Stimulated activated naive CD8-positive, alpha-beta T cell treated with anti-CD3 and anti-CD28 coated beads, Interleukin-15, Interleukin-2, amounts not matched to agents 100 ng/mL and 50 ng/mL, for 24 hours (primary cell): ENCODE measurements at regions not wholly inside any gene's neighbourhood (a gene's known extent, or its start where the extent isn't known, plus 50 kb on each side); places are given as distances from the start of the nearest gene placed in this dataset.

ENCODE experiments used
- H3K27ac Mint-ChIP-seq: one replicate; pipeline ENCODE4 v1.8.0; 2021; ENCODE audit warnings: mild to moderate bottlenecking, mixed read lengths
- H3K27me3 Mint-ChIP-seq: one replicate; pipeline ENCODE4 v1.8.0; 2021; ENCODE audit warnings: mixed read lengths
- H3K36me3 Mint-ChIP-seq: one replicate; pipeline ENCODE4 v1.8.0; 2021; ENCODE audit warnings: low read depth, mixed read lengths
- H3K4me1 Mint-ChIP-seq: one replicate; pipeline ENCODE4 v1.8.0; 2021; ENCODE audit warnings: low read depth, mixed read lengths
- H3K4me3 Mint-ChIP-seq: one replicate; pipeline ENCODE4 v1.8.0; 2021; ENCODE audit warnings: mild to moderate bottlenecking, mixed read lengths
- H3K9me3 Mint-ChIP-seq: one replicate; pipeline ENCODE4 v1.8.0; 2021; ENCODE audit warnings: mixed read lengths

DNA sequence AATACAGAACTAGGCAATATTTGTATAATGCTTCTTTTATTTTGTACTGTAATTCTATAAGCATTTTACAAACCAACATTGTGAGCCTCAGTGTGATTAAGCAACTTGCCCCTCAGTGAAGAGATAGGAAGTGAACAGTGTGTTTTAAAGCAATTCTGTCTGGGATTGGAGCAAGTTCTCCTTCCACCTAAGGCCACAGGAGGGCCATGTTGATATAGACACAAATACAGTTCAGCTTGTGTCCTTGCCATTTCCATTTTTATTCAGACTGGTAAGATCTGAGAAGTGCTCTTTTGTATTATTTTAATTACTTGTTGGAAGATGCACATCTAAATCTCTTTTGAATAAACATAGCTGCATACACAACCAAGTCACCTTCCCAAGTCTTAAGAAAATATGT lies 416.3 kb upstream of the COBL start:
- H3K4me1 Mint-ChIP-seq = no peaks in the 10 kb centered on the region
- H3K27ac Mint-ChIP-seq = no peak overlapping the region
- no peaks in the 10 kb centered on the region for H3K36me3 Mint-ChIP-seq
- no peaks in the 10 kb centered on the region for H3K27me3 Mint-ChIP-seq
- H3K4me3 Mint-ChIP-seq = no peak overlapping the region
- peaks cover 14% of the 10 kb centered on the region for H3K9me3 Mint-ChIP-seq

DNA sequence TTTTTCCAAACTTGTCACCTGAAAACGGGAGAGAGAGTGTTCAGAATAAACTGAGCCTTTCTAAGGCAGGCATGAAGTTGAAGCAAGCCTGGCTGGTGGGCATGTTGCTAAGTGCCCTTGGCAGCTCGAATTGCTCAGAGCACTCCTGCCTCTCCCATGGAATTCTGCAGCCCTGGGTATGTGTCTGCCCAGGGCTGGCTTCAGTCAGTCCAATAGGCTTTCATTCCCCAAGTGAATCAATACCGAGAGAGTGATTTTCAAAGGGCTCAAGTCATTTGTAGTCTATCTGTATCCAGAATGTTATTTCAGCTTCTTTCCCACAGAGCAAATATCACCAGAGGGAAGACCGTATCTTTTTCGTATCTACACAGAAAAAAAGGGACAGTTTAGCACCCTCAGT lies 415.5 kb upstream of the COBL start:
- Mint-ChIP-seq H3K36me3 (no peaks in the 10 kb centered on the region), H3K27me3 (no peaks in the 10 kb centered on the region), H3K4me3 (no peak overlapping the region), H3K27ac (no peak overlapping the region), H3K4me1 (no peaks in the 10 kb centered on the region), H3K9me3 (peaks cover 11% of the 10 kb centered on the region)

DNA sequence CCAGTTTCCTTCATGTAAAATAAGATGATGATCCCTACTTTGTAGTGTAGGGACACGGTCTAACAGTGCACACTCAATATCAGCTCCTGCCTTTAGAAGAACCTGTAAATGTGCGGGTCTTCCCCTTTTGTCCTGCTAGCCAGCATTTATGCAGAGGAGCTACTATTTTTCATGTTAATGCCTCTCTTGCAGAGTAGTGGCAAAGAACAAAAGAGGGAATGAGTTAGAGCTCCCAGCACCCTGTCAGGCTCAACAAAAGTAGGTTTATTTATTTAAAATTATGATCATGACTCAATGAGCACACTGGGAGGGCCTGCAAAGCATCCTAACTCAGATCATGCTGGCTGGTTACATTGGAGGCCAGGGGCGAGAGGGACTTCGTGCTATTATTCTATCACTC lies 414.5 kb upstream of the COBL start:
- H3K36me3 Mint-ChIP-seq = no peaks in the 10 kb centered on the region
- no peak overlapping the region for H3K4me3 Mint-ChIP-seq
- no peak overlapping the region for H3K27ac Mint-ChIP-seq
- H3K27me3 Mint-ChIP-seq = no peaks in the 10 kb centered on the region
- H3K9me3 Mint-ChIP-seq = peaks cover 11% of the 10 kb centered on the region
- no peaks in the 10 kb centered on the region for H3K4me1 Mint-ChIP-seq

DNA sequence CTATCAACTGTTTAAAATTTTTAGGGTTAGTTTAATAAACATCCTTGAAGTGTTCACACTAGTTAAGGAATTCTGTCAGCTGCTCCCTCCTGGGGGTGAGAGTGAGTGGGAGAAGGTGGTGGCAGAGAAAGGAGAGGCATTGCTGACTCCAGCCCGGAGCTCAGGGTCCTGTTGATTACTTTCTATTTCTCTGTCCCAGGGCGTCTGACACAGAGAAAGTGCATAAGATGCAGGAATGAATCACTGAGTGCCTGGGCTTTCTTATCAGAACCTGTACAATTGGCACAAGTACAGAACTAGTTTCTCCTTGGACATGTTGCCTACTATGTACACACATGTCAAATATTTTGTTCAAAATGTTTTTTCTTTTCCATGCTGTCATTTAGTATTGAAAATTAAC lies 410.8 kb upstream of the COBL start:
- Mint-ChIP-seq H3K27me3 (no peaks in the 10 kb centered on the region), H3K27ac (no peak overlapping the region), H3K4me3 (no peak overlapping the region), H3K36me3 (no peaks in the 10 kb centered on the region), H3K4me1 (no peaks in the 10 kb centered on the region), H3K9me3 (peaks cover 31% of the 10 kb centered on the region)

DNA sequence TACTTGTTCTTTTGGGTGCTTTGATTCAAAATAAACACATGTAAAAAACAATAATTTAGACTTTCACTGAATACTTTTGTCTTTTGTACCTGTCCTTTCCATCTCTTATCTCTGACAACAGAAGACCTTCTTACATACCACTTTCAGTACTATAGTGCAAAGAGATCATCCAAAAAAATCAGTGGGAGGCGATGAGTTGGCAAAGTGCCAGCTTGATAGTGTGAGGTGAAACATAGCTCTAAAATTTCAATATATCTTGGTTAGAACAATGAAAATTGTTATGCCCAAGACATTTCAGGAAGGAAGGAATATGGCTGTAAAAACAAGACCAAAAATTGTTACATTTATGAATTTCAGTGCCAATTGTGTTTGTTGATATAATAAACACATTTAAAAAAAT lies 390.2 kb upstream of the COBL start:
- Mint-ChIP-seq H3K9me3 (no peaks in the 10 kb centered on the region), H3K4me3 (no peak overlapping the region), H3K27ac (no peak overlapping the region), H3K36me3 (no peaks in the 10 kb centered on the region), H3K27me3 (no peaks in the 10 kb centered on the region), H3K4me1 (no peaks in the 10 kb centered on the region)

DNA sequence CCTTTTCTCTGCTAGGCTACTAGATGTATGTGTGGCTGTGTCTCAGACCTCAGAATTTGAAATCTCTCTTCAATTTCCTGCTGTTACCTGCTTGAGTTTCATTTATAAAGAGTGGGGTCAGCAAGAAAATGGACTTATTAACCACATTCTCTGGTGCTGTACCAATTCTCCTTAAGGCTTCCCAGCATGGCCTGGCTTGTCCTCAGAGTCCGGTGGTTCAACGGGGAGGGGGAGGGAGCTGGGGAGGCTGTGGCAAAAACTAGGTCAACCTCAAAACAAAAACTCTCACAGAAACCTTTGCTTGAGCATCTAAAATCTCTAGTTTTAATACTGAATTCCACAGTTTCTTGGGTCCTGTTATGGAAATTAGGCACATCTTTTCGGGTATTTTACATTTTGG lies 389.1 kb upstream of the COBL start:
- H3K4me1 Mint-ChIP-seq = no peaks in the 10 kb centered on the region
- peaks cover 7% of the 10 kb centered on the region for H3K9me3 Mint-ChIP-seq
- H3K36me3 Mint-ChIP-seq = no peaks in the 10 kb centered on the region
- no peak overlapping the region for H3K27ac Mint-ChIP-seq
- H3K27me3 Mint-ChIP-seq = no peaks in the 10 kb centered on the region
- H3K4me3 Mint-ChIP-seq = no peak overlapping the region

DNA sequence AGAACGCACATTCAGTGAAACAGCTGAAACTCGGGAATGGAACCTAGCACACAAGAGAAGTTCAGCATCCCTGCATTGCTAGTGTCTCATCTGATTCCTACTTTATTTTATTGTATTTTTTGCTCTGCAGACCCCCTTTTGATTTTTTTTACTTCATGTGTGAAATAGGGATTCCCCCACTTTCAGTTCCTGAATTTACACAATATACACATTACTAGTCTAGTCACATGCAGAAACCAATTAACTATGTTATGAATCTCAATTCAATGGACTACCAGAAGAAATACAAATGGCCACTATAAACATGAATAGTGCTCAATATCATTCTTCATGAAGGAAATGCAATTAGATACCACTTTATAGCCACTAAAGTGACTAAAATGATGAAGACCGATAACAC lies 386.1 kb upstream of the COBL start:
- Mint-ChIP-seq H3K36me3 (no peaks in the 10 kb centered on the region), H3K9me3 (peaks cover 7% of the 10 kb centered on the region), H3K4me3 (no peak overlapping the region), H3K27ac (no peak overlapping the region), H3K4me1 (no peaks in the 10 kb centered on the region), H3K27me3 (no peaks in the 10 kb centered on the region)

DNA sequence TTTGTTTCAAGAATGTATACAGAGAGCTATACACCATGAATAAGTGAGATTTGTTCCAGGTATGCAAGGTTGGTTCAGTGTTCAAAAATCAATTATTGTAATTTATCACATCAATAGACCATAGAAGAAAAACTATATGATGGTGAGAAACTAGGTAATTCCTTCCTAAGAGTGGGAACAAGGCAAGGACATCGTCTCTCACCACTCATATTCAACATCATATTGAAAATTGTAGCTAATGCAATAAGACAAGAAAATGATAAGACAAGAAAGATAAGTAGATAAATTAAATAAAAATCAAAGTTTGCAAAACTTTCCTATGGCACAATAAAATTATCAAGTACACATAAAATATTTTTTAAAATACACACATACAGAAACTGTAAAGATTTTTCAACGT lies 385.3 kb upstream of the COBL start:
- Mint-ChIP-seq H3K4me1 (no peaks in the 10 kb centered on the region), H3K27ac (no peak overlapping the region), H3K9me3 (peaks cover 7% of the 10 kb centered on the region), H3K27me3 (no peaks in the 10 kb centered on the region), H3K36me3 (no peaks in the 10 kb centered on the region), H3K4me3 (no peak overlapping the region)

DNA sequence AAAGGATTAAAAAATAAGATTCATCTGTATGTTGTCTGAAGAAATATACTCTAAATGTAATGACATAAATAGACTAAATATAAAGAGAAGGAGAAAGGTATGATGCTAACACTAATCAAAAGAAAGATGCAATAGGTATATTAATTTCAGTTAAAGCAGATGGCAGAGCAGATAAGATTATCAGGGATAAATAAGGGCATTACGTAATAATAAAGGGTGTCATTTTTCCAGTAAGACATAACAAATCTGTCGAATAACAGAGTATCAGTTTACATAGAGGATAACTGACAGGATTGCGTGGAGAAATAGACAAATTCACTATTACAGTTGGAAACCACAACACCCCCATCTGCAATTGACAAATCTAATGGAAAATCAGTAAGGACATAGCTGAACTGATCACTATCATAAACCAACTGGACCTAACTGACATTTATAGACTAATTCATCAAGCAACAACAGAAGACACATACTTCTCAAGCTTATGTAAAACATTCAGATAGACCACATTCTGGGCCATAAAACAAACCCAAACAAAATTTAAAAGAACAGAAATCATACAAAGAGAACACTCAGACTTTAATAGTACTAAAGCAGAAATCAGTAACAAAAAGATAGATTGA lies 384.1 kb upstream of the COBL start:
- Mint-ChIP-seq H3K36me3 (no peaks in the 10 kb centered on the region), H3K27ac (no peak overlapping the region), H3K27me3 (no peaks in the 10 kb centered on the region), H3K9me3 (peaks cover 7% of the 10 kb centered on the region), H3K4me3 (no peak overlapping the region), H3K4me1 (no peaks in the 10 kb centered on the region)

DNA sequence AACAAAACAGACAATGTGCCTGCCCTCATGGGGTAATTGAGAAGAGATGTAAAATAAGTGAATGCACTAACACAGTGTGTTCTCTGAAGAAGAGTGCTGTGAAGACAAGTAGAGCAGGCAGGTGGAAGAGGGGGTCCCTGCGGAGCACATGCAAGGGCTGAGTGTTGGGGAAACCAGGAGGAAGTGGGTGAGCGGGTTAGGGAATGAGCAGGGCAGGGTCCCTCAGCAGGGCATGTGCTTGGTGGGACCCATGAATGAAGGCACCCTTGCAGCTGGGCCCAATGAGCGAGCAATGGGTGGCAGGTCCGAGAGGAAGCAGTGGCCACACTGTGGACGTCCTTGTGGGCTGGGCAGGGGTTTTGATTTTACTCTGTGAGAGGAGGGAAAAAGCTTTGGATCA lies 376.6 kb upstream of the COBL start:
- Mint-ChIP-seq H3K27ac (no peak overlapping the region), H3K4me1 (no peaks in the 10 kb centered on the region), H3K36me3 (no peaks in the 10 kb centered on the region), H3K9me3 (peaks cover 5% of the 10 kb centered on the region), H3K4me3 (no peak overlapping the region), H3K27me3 (no peaks in the 10 kb centered on the region)

DNA sequence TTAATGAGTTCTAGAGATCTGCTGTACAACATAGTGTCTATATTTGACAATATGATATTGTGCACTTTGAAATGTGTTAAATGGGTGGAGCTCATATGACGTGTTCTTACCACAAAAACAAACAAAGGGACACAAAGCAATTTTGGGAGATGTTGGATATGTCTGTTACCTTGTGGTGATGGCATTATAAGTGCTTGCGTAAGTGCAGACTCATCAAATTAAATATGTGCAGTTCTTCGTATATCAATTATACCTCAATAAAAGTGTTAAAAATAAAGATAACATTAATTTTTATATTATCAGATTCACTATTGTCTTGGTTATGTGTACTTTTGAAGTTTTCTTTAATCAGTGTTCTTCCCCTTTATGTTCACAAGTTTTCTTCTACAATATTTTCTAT lies 372.9 kb upstream of the COBL start:
- Mint-ChIP-seq H3K27me3 (no peaks in the 10 kb centered on the region), H3K36me3 (no peaks in the 10 kb centered on the region), H3K4me3 (no peak overlapping the region), H3K9me3 (peaks cover 11% of the 10 kb centered on the region), H3K4me1 (no peaks in the 10 kb centered on the region), H3K27ac (no peak overlapping the region)

DNA sequence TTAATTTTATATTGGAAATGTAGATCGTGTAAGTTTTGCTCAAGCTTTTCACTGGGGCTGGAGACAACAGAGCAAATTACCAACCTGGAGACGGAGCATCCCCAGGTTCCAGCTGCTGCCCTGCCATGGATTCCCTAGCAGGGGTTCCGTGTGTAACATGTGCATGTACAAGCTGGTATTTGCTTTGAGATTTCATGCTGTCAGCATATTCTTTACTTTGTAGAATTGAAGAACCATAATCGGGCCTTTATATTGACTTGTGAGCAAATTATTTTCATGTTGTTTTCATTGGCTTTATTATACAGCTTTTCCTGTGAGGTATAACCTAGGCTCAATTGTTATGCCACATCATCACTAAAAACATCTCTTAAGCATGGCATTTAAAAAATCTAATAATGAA lies 369.2 kb upstream of the COBL start:
- Mint-ChIP-seq H3K36me3 (no peaks in the 10 kb centered on the region), H3K4me3 (no peak overlapping the region), H3K4me1 (no peaks in the 10 kb centered on the region), H3K9me3 (peaks cover 15% of the 10 kb centered on the region), H3K27ac (no peak overlapping the region), H3K27me3 (no peaks in the 10 kb centered on the region)

DNA sequence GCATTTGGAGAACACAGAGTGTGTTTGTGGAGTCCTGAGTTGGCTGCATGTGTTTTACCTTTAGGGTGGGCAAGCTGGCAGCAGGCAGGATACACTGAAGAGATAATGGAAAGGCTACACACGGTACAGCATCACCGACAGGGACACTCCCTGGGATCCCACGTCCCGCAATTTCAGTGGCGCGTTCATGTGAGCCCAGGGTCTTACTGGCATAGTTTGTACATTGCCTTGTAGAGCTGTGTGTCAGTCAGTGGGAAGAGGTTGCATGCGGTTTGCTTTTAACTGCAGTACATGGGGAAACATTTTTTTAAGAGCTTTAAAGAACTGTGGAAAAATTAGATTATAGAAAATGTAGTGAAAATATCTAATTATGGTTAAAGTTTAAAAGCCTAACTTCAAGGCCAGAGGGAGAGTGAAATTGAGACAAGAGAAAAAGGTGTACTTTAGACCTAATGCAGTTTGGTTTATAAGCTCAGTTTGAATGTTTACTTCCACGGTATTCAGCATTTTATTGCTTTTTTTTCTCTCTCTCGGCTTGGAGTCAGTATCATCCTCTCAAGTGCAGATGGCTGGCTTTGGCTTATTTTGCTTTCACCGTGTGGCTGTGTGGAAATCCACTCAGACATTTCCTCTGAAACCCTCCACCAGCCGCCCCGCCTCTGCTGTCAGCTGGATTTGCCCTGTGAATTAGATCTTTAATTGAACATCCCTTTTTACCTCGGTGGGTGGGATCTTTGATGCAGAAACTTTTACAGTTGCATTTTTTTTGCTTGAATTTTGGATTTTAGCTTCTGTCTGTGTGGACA lies 364.2 kb upstream of the COBL start:
- Mint-ChIP-seq H3K27me3 (no peaks in the 10 kb centered on the region), H3K4me1 (no peaks in the 10 kb centered on the region), H3K4me3 (no peak overlapping the region), H3K9me3 (peaks cover 16% of the 10 kb centered on the region), H3K27ac (no peak overlapping the region), H3K36me3 (no peaks in the 10 kb centered on the region)

DNA sequence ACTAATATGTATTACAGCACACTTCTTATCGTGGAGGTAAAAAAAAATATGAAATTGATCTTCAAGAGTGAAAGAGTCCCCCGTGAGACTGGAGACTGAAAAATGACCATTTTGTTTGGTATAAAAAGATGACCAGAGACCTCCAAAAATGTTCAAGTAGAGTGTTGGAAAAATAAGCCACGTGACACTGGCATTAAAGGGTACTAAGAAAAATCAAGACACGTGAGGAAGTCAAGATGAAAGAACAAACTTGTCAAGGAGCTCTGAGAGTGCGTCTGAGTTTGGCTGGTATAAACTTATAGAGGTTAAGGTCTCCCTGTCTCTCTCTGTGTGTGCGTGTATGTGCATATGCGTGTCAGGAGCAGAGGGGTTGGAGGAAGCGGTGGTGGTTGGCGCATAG lies 362.7 kb upstream of the COBL start:
- Mint-ChIP-seq H3K27ac (no peak overlapping the region), H3K4me1 (no peaks in the 10 kb centered on the region), H3K9me3 (peaks cover 21% of the 10 kb centered on the region), H3K4me3 (no peak overlapping the region), H3K27me3 (no peaks in the 10 kb centered on the region), H3K36me3 (no peaks in the 10 kb centered on the region)

DNA sequence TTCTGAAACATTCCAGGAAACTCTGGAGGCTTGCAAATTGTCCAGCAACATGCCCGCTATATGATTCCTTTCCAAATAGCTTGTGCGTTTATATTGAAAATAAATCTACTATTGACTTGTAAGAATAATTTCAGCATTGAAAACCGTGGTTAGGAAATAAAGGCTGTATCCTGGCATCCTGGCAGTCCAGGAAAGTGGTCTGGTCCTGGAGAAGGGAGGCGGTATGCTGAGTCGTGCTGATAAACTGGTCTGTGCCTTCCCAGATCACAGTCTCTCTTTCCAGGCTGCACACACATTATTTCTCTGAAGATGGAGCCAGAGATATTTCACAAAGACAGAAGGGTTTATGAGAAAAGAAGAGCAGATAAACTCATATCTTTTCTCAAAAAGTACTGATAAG lies 350.1 kb upstream of the COBL start:
- H3K27me3 Mint-ChIP-seq = no peaks in the 10 kb centered on the region
- H3K27ac Mint-ChIP-seq = no peak overlapping the region
- H3K4me3 Mint-ChIP-seq = no peak overlapping the region
- no peaks in the 10 kb centered on the region for H3K4me1 Mint-ChIP-seq
- no peaks in the 10 kb centered on the region for H3K36me3 Mint-ChIP-seq
- H3K9me3 Mint-ChIP-seq = peaks cover 5% of the 10 kb centered on the region

DNA sequence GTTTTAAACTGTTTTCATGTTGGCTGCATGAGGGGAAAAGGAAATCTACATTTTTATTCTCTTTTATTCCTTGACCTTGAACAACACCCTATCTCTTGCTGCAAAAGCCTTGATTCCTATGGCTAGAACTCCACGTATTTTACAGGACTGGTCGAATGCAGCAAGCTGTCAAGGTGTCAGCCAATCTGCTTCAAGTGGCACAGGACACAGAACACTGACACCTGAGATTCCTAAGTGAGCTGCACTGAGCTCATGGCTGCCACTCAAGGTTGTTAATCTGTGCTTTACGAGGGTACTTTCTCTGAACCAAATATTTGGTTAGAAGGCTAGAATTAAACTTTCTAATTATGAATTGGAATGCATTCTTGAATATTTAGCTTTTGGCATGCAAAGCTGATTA lies 349.7 kb upstream of the COBL start:
- Mint-ChIP-seq H3K4me1 (no peaks in the 10 kb centered on the region), H3K27me3 (no peaks in the 10 kb centered on the region), H3K9me3 (peaks cover 5% of the 10 kb centered on the region), H3K27ac (no peak overlapping the region), H3K36me3 (no peaks in the 10 kb centered on the region), H3K4me3 (no peak overlapping the region)
